OCI-LY1 (cell line): ENCODE measurements at regions not wholly inside any gene's neighbourhood (a gene's known extent, or its start where the extent isn't known, plus 50 kb on each side); places are given as distances from the start of the nearest gene placed in this dataset.

Source experiments
- CTCF ChIP-seq: fragments of 200-600 bp; sonication (generic), shearing (Covaris generic); IDR thresholded peaks from 2 replicates; pipeline ENCODE4 v1.5.1; 2017; ENCODE audit warnings: mild to moderate bottlenecking, antibody characterized with exemption, low read length, moderate library complexity, mixed read lengths
- EZH2 ChIP-seq: fragments of 200-600 bp; sonication (generic), shearing (Covaris generic); IDR thresholded peaks from 2 replicates; pipeline ENCODE4 v1.8.0; 2017; ENCODE audit warnings: borderline replicate concordance, mixed run types, mild to moderate bottlenecking, antibody characterized with exemption, low read length, moderate library complexity, mixed read lengths

GRCh38 chr5:121396716-121397115 lies 455.0 kb upstream of the FTMT start:
- TF ChIP-seq CTCF: no peak
- no peak for TF ChIP-seq EZH2
